ENCODE measurements at regions not wholly inside any gene's neighbourhood (a gene's known extent, or its start where the extent isn't known, plus 50 kb on each side); places are given as distances from the start of the nearest gene placed in this dataset.

- TF ChIP-seq CTCF (IDR thresholded peaks at IDR 0.05; ENCODE audit: low read depth, low read length) (no peak), POLR2A (IDR thresholded peaks at IDR 0.05; ENCODE audit: extremely low read depth, insufficient read length) (no peak), MAX (IDR thresholded peaks at IDR 0.05; ENCODE audit: low read depth, low read length) (no peak)
Measured at GRCh38 chr21:17733209-17733608, 85.9 kb downstream of the C21orf91 start.
